H1 (cell line): ENCODE measurements at regions not wholly inside any gene's neighbourhood (a gene's known extent, or its start where the extent isn't known, plus 50 kb on each side); places are given as distances from the start of the nearest gene placed in this dataset.

Experiments used
- CTCF ChIA-PET: fragments of 300-600 bp; sonication (Branson Sonifier 250); formaldehyde crosslinking; loops from one replicate; lab custom pipeline; 2021; ENCODE audit not compliant: partially characterized antibody; lab: Charles Lee
- POLR2A ChIA-PET: fragments of 300-600 bp; sonication (Branson Sonifier 250); formaldehyde crosslinking; loops from one replicate; lab custom pipeline; 2021; ENCODE audit warnings: inconsistent platforms; ENCODE audit not compliant: partially characterized antibody; lab: Charles Lee
- DNase-seq, 2 experiments: peaks; one replicate each; pipeline versions ENCODE4 v3.0.0 to v3.0.0-alpha.2; 2010 to 2022; ENCODE audit warnings: low spot score in 2 of 2, low read depth in 1 of 2, mixed read lengths in 1 of 2
- FAIRE-seq: peaks from 2 replicates; lab custom pipeline; 2011; peaks lifted over from hg19 to GRCh38; lab: Jason Lieb, UNC
- H2AFZ ChIP-seq: 2 replicates; pipeline ENCODE4 v1.8.1; 2012; ENCODE audit warnings: low read length, inconsistent platforms
- H2AK5ac ChIP-seq: 2 replicates; pipeline ENCODE4 v1.6.1; 2013; ENCODE audit warnings: low read depth, low read length
- H2BK120ac ChIP-seq: replicated peaks from 2 replicates; pipeline ENCODE3; 2013; ENCODE audit warnings: low read depth, low read length, inconsistent platforms
- H2BK12ac ChIP-seq: 2 replicates; pipeline ENCODE4 v1.6.1; 2013; ENCODE audit warnings: low read depth, low read length
- H2BK15ac ChIP-seq: 2 replicates; pipeline ENCODE4 v1.6.1; 2013; ENCODE audit warnings: low read length
- H2BK20ac ChIP-seq: 2 replicates; pipeline ENCODE4 v1.6.1; 2013; ENCODE audit warnings: low read length
- H2BK5ac ChIP-seq: 2 replicates; pipeline ENCODE4 v1.6.1; 2013; ENCODE audit warnings: low read depth, low read length
- H3K14ac ChIP-seq: 2 replicates; pipeline ENCODE4 v1.6.1; 2013; ENCODE audit warnings: inconsistent platforms; ENCODE audit not compliant: insufficient read length
- H3K18ac ChIP-seq: 2 replicates; pipeline ENCODE4 v1.6.1; 2013; ENCODE audit warnings: low read length; ENCODE audit errors: extremely low read depth
- H3K23ac ChIP-seq: 2 replicates; pipeline ENCODE4 v1.6.1; 2013; ENCODE audit warnings: inconsistent platforms; ENCODE audit not compliant: insufficient read length
- H3K23me2 ChIP-seq: 2 replicates; pipeline ENCODE4 v1.6.1; 2013; ENCODE audit warnings: low read depth, low read length
- H3K27ac ChIP-seq: 2 replicates; pipeline ENCODE4 v1.6.1; 2011; ENCODE audit warnings: low read depth, low read length, inconsistent platforms
- H3K27me3 ChIP-seq, 4 experiments: replicated peaks in 1 of 4; 1 replicate in 1 of 4; 2 replicates in 3 of 4; pipeline versions ENCODE4 v1.6.1 to v1.8.1; 2011 to 2013; ENCODE audit warnings: low read length in 3 of 4, mild to moderate bottlenecking in 3 of 4, inconsistent platforms in 2 of 4, mixed read lengths in 2 of 4, moderate library complexity in 1 of 4; ENCODE audit not compliant: control insufficient read depth in 3 of 4, insufficient read depth in 3 of 4; ENCODE audit errors: extremely low read depth in 1 of 4
- H3K36me3 ChIP-seq, 4 experiments: 2 replicates each; pipeline versions ENCODE4 v1.6.1 to v1.8.1; 2011 to 2013; ENCODE audit warnings: mild to moderate bottlenecking in 4 of 4, low read length in 3 of 4, moderate library complexity in 2 of 4, control low read depth in 1 of 4, inconsistent platforms in 1 of 4; ENCODE audit not compliant: insufficient read depth in 4 of 4, control insufficient read depth in 2 of 4
- H3K4ac ChIP-seq: replicated peaks from 2 replicates; pipeline ENCODE3; 2013; ENCODE audit warnings: low read length, low read depth, mixed read lengths, inconsistent platforms; ENCODE audit not compliant: insufficient read length
- H3K4me1 ChIP-seq, 4 experiments: replicated peaks in 1 of 4; 1 replicate in 1 of 4; 2 replicates in 3 of 4; pipeline versions ENCODE4 v1.6.1 to v1.8.1; 2011 to 2013; ENCODE audit warnings: low read length in 3 of 4, inconsistent platforms in 2 of 4, mixed read lengths in 1 of 4; ENCODE audit not compliant: insufficient read depth in 4 of 4, control insufficient read depth in 3 of 4
- H3K4me2 ChIP-seq, 2 experiments: 2 replicates each; pipeline versions ENCODE4 v1.6.1 to v1.8.1; 2011 to 2013; ENCODE audit warnings: low read depth in 2 of 2, low read length in 2 of 2, control low read depth in 1 of 2, inconsistent platforms in 1 of 2, mild to moderate bottlenecking in 1 of 2; ENCODE audit not compliant: insufficient read depth in 1 of 2
- H3K4me3 ChIP-seq, 4 experiments: fragments of 200-600, 300-600 bp in 1 of 4; sonication (generic), shearing (Covaris generic), sonication (Bioruptor Twin) in 1 of 4; 2 replicates each; pipeline versions ENCODE4 v1.5.1 to v1.8.1; 2011 to 2016; ENCODE audit warnings: low read length in 4 of 4, low read depth in 3 of 4, control low read depth in 2 of 4, inconsistent platforms in 2 of 4, mild to moderate bottlenecking in 2 of 4, mixed read lengths in 1 of 4, moderate library complexity in 1 of 4; ENCODE audit not compliant: insufficient read depth in 2 of 4; ENCODE audit errors: extremely low read depth in 1 of 4
- H3K56ac ChIP-seq: replicated peaks from 2 replicates; pipeline ENCODE3; 2013; ENCODE audit warnings: low read depth, mild to moderate bottlenecking, mixed read lengths, low read length, inconsistent platforms; ENCODE audit not compliant: insufficient read length
- H3K79me1 ChIP-seq: 2 replicates; pipeline ENCODE4 v1.6.1; 2013; ENCODE audit warnings: low read depth, low read length, control low read depth
- H3K79me2 ChIP-seq, 2 experiments: 2 replicates each; pipeline versions ENCODE4 v1.6.1 to v1.8.1; 2012 to 2013; ENCODE audit warnings: low read length in 2 of 2, mild to moderate bottlenecking in 2 of 2, inconsistent platforms in 1 of 2; ENCODE audit not compliant: insufficient read depth in 2 of 2, control insufficient read depth in 1 of 2
- H3K9ac ChIP-seq, 4 experiments: replicated peaks in 1 of 4; 1 replicate in 1 of 4; 2 replicates in 3 of 4; pipeline versions ENCODE4 v1.6.1 to v1.8.1; 2011 to 2013; ENCODE audit warnings: low read depth in 3 of 4, low read length in 3 of 4, control low read depth in 2 of 4, mild to moderate bottlenecking in 2 of 4, moderate library complexity in 2 of 4, inconsistent platforms in 1 of 4; ENCODE audit errors: extremely low read depth in 1 of 4
- H3K9me3 ChIP-seq, 2 experiments: 2 replicates each; pipeline versions ENCODE4 v1.6.1 to v1.8.1; 2012 to 2013; ENCODE audit warnings: mild to moderate bottlenecking in 2 of 2, moderate library complexity in 2 of 2, control low read depth in 1 of 2, inconsistent platforms in 1 of 2, low read depth in 1 of 2, low read length in 1 of 2, mixed read lengths in 1 of 2; ENCODE audit not compliant: insufficient read depth in 2 of 2
- H4K20me1 ChIP-seq, 2 experiments: replicated peaks in 1 of 2; 2 replicates each; pipeline versions ENCODE3 to v1.8.1; 2011 to 2013; ENCODE audit warnings: inconsistent platforms in 2 of 2, low read length in 2 of 2, mild to moderate bottlenecking in 1 of 2; ENCODE audit not compliant: insufficient read depth in 2 of 2, control insufficient read depth in 1 of 2
- H4K5ac ChIP-seq: 2 replicates; pipeline ENCODE4 v1.6.1; 2013; ENCODE audit warnings: low read length, low read depth, mixed read lengths, inconsistent platforms; ENCODE audit not compliant: insufficient read length
- H4K8ac ChIP-seq: 2 replicates; pipeline ENCODE4 v1.8.0; 2013; ENCODE audit warnings: mild to moderate bottlenecking, moderate library complexity, low read length, inconsistent platforms; ENCODE audit not compliant: insufficient read depth; ENCODE audit errors: extremely low read depth
- H4K91ac ChIP-seq: replicated peaks from 2 replicates; pipeline ENCODE3; 2013; ENCODE audit warnings: low read length, mixed read lengths, inconsistent platforms; ENCODE audit not compliant: insufficient read length
- CBX8 ChIP-seq: fragments of 300-800, 300-1000 bp; sonication (generic); IDR thresholded peaks from 2 replicates; pipeline ENCODE4 v1.7.1; 2016; ENCODE audit warnings: low read depth, low read length, borderline replicate concordance
- CHD2 ChIP-seq: IDR thresholded peaks from 2 replicates; pipeline ENCODE4 v1.6.1; 2012; ENCODE audit warnings: low read length, improper control_type of control experiment
- FOSL1 ChIP-seq: IDR thresholded peaks from 2 replicates; pipeline ENCODE4 v1.6.1; 2011; ENCODE audit warnings: mild to moderate bottlenecking, low read depth, low read length, moderate library complexity; ENCODE audit not compliant: insufficient read depth
- RAD21 ChIP-seq, 2 experiments: IDR thresholded peaks in 1 of 2; conservative IDR thresholded peaks in 1 of 2; 2 replicates each; pipeline ENCODE4 v1.6.1; 2011; ENCODE audit warnings: low read depth in 2 of 2, low read length in 2 of 2, improper control_type of control experiment in 1 of 2, inconsistent platforms in 1 of 2, mild to moderate bottlenecking in 1 of 2, moderate library complexity in 1 of 2
- TEAD4 ChIP-seq: IDR thresholded peaks from 2 replicates; pipeline ENCODE4 v1.6.1; 2012; ENCODE audit warnings: low read depth, low read length, inconsistent platforms, mixed read lengths
- TF ChIP-seq, protein P1 (sequence below): IDR thresholded peaks from 2 replicates; pipeline ENCODE4 v1.6.1; 2012; ENCODE audit warnings: inconsistent platforms
- TF ChIP-seq, protein P2 (sequence below): IDR thresholded peaks from 2 replicates; pipeline ENCODE4 v1.6.1; 2011; ENCODE audit warnings: low read length, improper control_type of control experiment

DNA sequence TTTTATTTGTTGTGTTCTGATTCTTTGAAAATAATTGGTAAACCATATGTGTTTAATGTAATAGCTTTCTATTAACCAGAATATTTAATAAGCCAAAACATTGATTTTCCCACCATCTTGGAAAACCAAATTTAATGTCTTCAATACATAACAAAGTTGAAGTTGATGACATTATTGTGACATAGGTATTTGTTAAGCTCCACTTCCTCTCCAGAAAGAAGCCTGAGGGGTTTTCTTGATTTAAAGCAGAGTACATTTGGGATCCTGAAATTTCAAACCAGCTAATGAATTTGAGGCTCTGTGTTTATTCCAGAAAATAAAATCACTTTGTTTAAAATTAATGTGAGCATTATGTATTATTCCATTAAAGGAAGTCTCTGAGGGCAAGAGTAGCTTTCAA lies 106.3 kb downstream of the PERP start:
- Histone ChIP-seq H4K5ac (no peak overlapping the region), H3K36me3 (no peaks in the 10 kb centered on the region), H2BK12ac (no peak overlapping the region), H4K20me1 (no peaks in the 10 kb centered on the region), H3K27me3 (no peaks in the 10 kb centered on the region), H3K14ac (no peak overlapping the region), H3K18ac (no peak overlapping the region), H3K4me3 (no peak overlapping the region), H2BK15ac (no peak overlapping the region), H4K8ac (no peak overlapping the region), H3K79me1 (no peaks in the 10 kb centered on the region), H2AK5ac (no peak overlapping the region), H2BK20ac (no peak overlapping the region), H4K91ac (no peak overlapping the region), H3K9ac (no peak overlapping the region), H3K4me1 (peaks cover 0 to 5% (median 1%) of the 10 kb centered on the region in 4 experiments; a peak in 2 of 7 replicates), H2AFZ (no peak overlapping the region), H3K27ac (no peak overlapping the region), H3K23me2 (no peaks in the 10 kb centered on the region), H3K23ac (no peak overlapping the region), H2BK120ac (no peak overlapping the region), H3K56ac (no peak overlapping the region), H3K79me2 (no peaks in the 10 kb centered on the region), H3K4me2 (no peak overlapping the region), H2BK5ac (no peak overlapping the region), H3K9me3 (peaks cover 0 to 4% of the 10 kb centered on the region in 2 experiments; a peak in 2 of 4 replicates)
- POLR2A ChIA-PET: no interaction called here
- no peak for FAIRE-seq
- CTCF ChIA-PET: interaction anchor here (0.7 to 4.1 kb wide), 20 partner anchors 11 to 339 kb away, joined by 3 to 17 read pairs (median 3); no protein-coding TSS in a partner anchor
- TF ChIP-seq CBX8 (no peak), TEAD4 (no peak), RAD21 (IDR thresholded peaks at IDR 0.05 in 1 of 2, conservative IDR thresholded peaks at IDR 0.05 in 1 of 2; ENCODE audit: low read depth in 2 of 2, low read length in 2 of 2) (no peak), CHD2 (no peak), FOSL1 (no peak)
- TF ChIP-seq, protein P1, sequence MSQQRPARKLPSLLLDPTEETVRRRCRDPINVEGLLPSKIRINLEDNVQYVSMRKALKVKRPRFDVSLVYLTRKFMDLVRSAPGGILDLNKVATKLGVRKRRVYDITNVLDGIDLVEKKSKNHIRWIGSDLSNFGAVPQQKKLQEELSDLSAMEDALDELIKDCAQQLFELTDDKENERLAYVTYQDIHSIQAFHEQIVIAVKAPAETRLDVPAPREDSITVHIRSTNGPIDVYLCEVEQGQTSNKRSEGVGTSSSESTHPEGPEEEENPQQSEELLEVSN: no peak
- TF ChIP-seq, protein P2, sequence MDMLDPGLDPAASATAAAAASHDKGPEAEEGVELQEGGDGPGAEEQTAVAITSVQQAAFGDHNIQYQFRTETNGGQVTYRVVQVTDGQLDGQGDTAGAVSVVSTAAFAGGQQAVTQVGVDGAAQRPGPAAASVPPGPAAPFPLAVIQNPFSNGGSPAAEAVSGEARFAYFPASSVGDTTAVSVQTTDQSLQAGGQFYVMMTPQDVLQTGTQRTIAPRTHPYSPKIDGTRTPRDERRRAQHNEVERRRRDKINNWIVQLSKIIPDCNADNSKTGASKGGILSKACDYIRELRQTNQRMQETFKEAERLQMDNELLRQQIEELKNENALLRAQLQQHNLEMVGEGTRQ: no peak
- TF ChIP-seq, all 59 proteins: peak for 0
- DNase-seq: no peak
- no peak overlapping the region for H3K4ac ChIP-seq
